Fibroblast of the aortic adventitia (primary cell): ENCODE measurements at regions not wholly inside any gene's neighbourhood (a gene's known extent, or its start where the extent isn't known, plus 50 kb on each side); places are given as distances from the start of the nearest gene placed in this dataset.

Experiments
- DNase-seq: peaks from one replicate; pipeline ENCODE4 v3.0.0-alpha.2; 2010; ENCODE audit warnings: low read depth
- H3K4me3 ChIP-seq: 2 replicates; pipeline ENCODE4 v1.5.1; 2011; ENCODE audit warnings: low read depth, mild to moderate bottlenecking, control low read depth, low read length, moderate library complexity
- CTCF ChIP-seq: IDR thresholded peaks from 2 replicates; pipeline ENCODE4 v1.5.1; 2011; ENCODE audit warnings: mild to moderate bottlenecking, low read length, control low read depth, inconsistent platforms; ENCODE audit not compliant: insufficient read depth

DNA sequence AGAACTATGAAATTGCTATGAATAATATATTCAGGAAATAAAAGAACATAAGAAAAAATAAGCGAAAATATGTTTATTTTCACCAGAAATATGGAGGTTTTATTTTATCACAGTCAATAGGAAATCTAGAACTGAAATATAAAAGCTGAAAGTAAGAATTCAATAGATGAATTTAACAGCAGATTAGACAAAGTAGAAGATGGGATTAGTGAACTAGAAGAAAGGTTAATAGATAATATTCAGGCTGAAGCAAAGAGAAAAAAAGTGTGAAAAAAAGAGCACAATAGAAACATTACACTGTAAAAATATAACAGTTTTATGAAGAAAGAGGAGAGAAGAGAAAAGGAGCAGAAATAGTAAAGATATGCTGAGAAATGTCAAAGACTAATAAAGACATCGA is 1152.1 kb downstream of the FAT4 start:
- no peak for TF ChIP-seq CTCF
- no peak for DNase-seq
- no peak overlapping the region for H3K4me3 ChIP-seq

DNA sequence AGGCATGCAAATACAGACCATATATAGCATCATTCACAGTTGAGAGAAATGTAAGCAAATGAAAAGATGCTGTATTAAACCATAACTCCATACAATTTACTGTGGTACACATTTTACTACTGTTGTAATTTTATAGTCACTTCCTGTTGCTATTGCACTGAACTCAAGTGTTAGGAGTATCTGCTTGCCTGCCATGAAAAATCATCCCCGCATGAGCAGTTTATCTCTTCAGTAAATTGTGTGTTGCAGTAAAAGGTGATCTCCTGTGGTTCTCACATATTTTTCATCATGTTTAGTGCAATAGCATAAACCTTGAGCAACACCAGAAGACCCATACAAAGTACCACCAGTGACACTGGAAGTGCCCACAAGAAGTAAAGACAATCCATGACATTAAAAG is 1153.4 kb downstream of the FAT4 start:
- no peak overlapping the region for H3K4me3 ChIP-seq
- TF ChIP-seq CTCF: no peak
- DNase-seq: no peak

GRCh38 chr4:126470862-126471261 is 1156.1 kb downstream of the FAT4 start:
- no peak for TF ChIP-seq CTCF
- no peak for DNase-seq
- no peak overlapping the region for H3K4me3 ChIP-seq

DNA sequence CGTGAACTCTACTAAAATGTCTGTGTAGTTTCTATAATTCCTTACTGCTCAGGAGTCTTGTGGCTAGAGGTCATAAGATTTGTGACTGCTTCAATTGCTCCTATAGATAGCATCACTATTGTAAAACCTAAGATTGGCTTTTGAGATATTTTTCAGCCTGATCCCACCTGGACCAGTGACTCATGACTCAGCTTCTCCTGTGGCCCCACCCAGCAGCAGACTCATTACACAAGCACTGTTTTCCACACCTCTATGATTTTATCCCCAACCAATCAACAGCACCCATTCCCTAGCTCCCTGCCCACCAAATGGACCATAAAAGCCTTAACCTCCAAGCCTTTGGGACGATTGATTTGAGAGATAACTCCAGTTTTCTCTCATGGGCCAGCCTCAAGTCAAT is 1157.0 kb upstream of the INTU start:
- no peak overlapping the region for H3K4me3 ChIP-seq
- no peak for TF ChIP-seq CTCF
- DNase-seq: no peak

DNA sequence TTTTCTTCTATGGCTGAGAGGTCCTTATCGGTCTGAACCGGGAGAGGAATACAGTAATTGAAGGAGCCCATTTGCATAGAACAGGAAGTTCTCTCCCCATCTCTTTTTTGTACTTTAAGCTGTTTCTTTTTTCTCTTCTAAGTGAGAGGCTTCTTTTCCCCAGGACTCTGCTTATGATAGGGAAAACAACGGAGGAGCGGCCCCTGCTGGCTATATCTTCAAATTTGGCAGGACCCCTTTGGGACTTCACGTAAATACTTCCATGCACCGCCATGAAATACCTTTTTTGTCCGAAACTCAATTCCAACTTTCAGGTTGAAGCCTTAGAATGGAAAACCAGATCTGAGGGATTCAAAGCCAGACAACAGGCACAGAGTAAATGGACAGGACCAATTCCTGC is 1153.0 kb upstream of the INTU start:
- no peak for DNase-seq
- no peak for TF ChIP-seq CTCF
- no peak overlapping the region for H3K4me3 ChIP-seq

DNA sequence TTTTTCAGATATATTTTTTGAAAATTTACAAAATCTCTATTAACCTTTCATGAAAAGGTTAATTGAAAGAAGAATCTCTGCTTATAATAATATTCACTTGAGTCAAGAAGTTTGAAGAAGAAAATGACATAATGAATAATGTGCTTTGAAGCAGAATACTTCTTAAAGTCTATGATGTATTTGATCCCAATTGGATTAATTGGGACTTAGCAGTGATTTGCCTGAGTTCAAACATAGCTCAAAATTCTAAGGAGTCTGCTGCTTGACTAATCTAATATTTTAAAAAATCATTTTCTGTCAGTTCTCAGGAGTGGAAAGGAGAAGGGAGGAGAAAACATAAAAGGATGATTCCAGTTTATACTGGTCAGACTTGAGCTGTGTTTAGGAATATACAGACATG is 1150.4 kb upstream of the INTU start:
- H3K4me3 ChIP-seq: no peak overlapping the region
- TF ChIP-seq CTCF: no peak
- no peak for DNase-seq

DNA sequence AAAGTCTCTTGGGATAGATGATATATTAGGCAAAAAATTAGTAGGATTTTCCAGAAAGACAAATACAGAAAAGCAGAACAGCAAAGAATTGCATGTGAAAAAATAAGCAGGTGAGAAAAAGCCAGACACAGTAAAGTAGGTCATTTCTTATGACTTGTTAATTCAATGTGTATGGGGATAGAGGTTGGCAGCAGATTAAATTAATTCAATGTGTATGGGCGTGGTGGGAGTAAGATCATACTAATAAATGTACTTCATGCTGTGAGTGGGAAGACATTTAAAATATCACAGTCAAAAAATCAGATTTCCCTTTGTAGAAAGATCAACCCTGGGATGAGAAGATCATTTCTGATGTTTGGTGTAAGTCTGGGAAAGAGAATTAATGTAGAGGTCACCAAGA is 1146.4 kb upstream of the INTU start:
- H3K4me3 ChIP-seq: no peak overlapping the region
- no peak for DNase-seq
- no peak for TF ChIP-seq CTCF
